ENCODE measurements at regions not wholly inside any gene's neighbourhood (a gene's known extent, or its start where the extent isn't known, plus 50 kb on each side); places are given as distances from the start of the nearest gene placed in this dataset.

DNA sequence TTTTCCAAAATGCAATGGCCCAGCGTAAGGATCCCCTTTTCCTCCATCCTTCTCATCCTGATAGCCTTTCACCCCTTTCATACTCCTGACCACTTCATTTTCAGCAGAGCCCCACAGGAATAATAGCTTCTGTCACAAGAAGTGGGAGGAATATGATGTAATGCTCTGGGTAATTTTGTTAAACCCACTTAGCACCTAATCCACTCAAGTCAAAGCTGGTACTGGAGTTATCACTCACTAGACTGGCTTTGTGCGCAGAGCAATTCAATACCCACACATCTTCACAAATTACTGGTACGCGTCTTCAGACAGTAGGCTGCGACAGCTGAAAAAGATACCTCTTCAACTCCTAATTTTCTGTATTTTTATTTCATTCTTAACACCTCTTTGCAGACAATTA lies 2232.8 kb upstream of the WWC1 start:
- TF ChIP-seq, protein P1, sequence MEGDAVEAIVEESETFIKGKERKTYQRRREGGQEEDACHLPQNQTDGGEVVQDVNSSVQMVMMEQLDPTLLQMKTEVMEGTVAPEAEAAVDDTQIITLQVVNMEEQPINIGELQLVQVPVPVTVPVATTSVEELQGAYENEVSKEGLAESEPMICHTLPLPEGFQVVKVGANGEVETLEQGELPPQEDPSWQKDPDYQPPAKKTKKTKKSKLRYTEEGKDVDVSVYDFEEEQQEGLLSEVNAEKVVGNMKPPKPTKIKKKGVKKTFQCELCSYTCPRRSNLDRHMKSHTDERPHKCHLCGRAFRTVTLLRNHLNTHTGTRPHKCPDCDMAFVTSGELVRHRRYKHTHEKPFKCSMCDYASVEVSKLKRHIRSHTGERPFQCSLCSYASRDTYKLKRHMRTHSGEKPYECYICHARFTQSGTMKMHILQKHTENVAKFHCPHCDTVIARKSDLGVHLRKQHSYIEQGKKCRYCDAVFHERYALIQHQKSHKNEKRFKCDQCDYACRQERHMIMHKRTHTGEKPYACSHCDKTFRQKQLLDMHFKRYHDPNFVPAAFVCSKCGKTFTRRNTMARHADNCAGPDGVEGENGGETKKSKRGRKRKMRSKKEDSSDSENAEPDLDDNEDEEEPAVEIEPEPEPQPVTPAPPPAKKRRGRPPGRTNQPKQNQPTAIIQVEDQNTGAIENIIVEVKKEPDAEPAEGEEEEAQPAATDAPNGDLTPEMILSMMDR (IDR thresholded peaks at IDR 0.05): no peak
- TF ChIP-seq POLR2A (IDR thresholded peaks at IDR 0.05): no peak

All from thyroid gland (tissue), 4 donors.